ENCODE measurements at regions not wholly inside any gene's neighbourhood (a gene's known extent, or its start where the extent isn't known, plus 50 kb on each side); places are given as distances from the start of the nearest gene placed in this dataset.

DNA sequence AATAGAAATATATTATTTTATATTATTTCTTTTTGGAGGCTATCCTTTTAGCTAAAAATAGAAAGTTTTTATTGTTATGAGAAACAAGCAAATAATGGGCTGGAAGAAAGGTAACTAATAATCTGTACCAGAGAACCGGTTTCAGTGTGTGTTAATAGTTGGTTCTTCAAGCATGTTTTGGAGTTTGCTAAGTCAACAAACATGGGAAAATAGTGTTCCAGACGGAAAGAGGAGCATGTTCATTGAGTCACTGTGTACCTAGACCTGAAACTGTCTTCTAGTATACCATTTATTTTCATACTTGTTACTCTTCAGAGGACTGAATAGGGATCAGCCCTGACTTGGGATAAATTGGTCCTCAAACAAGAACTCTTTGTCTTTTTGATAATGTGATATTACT, 134.5 kb upstream of the CWC22 start:
- TF ChIP-seq POLR2A (IDR thresholded peaks at IDR 0.05) (no peak), POLR2AphosphoS5 (IDR thresholded peaks at IDR 0.05) (no peak), EP300 (IDR thresholded peaks at IDR 0.05) (no peak)

Measured in sigmoid colon (tissue), 4 donors.